ENCODE measurements at regions not wholly inside any gene's neighbourhood (a gene's known extent, or its start where the extent isn't known, plus 50 kb on each side); places are given as distances from the start of the nearest gene placed in this dataset.

DNA sequence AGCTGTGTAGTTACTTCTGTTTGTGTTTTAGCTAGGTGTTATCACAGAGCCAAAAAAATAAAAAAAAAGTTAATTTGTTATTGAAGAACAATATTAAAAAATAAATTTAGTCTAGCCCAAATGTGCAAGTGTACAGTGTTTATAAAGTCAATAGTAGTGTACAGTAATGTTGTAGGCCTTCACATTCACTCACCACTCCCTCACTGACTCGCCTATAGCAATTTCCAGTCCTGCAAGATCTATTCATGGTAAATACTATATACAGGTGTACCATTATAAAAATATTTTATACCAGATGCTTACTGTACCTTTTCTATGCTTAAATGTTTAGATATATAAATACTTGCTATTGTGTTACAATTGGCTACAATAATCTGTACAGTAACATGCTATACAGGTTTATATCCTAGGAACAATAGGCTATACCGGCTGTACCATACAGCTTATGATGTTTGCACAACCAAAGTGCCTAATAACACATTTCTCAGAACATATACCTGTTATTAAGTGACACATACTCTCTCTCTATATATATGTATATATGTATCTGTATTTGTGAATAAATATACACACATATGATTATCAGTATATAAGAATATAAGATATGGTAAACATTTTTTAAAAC is 341.4 kb upstream of the EDIL3 start:
- no peak for TF ChIP-seq POLR2A (IDR thresholded peaks at IDR 0.05; ENCODE audit: extremely low read depth, insufficient read length)
- TF ChIP-seq CTCF (IDR thresholded peaks at IDR 0.05; ENCODE audit: low read depth, low read length): no peak
- no peak for TF ChIP-seq MYC (IDR thresholded peaks at IDR 0.05; ENCODE audit: low read depth, low read length)
